ENCODE measurements at regions not wholly inside any gene's neighbourhood (a gene's known extent, or its start where the extent isn't known, plus 50 kb on each side); places are given as distances from the start of the nearest gene placed in this dataset.
A peak's percentile ranks its signal among the peaks of the same experiment; 100 is the strongest.

GRCh38 chr13:57311009-57311586, 144.1 kb downstream of the PRR20E start:
- no peak for TF ChIP-seq CTCF (conservative IDR thresholded peaks at IDR 0.05; ENCODE audit: low read depth, low read length)
- no peak overlapping the region for H3K4me3 ChIP-seq (ENCODE audit: low read length)
- DNase-seq (ENCODE audit: low read depth) = no peak

GRCh38 chr13:57314897-57315520, 148.0 kb downstream of the PRR20E start:
- H3K4me3 ChIP-seq (ENCODE audit: low read length) = no peak overlapping the region
- TF ChIP-seq CTCF (conservative IDR thresholded peaks at IDR 0.05; ENCODE audit: low read depth, low read length) = no peak
- peak; percentile 92 for DNase-seq (ENCODE audit: low read depth)

GRCh38 chr13:57326532-57326931, 159.5 kb downstream of the PRR20E start:
- no peak for TF ChIP-seq CTCF (conservative IDR thresholded peaks at IDR 0.05; ENCODE audit: low read depth, low read length)
- no peak for DNase-seq (ENCODE audit: low read depth)
- no peak overlapping the region for H3K4me3 ChIP-seq (ENCODE audit: low read length)

GRCh38 chr13:57340878-57341277, 173.9 kb downstream of the PRR20E start:
- no peak overlapping the region for H3K4me3 ChIP-seq (ENCODE audit: low read length)
- no peak for TF ChIP-seq CTCF (conservative IDR thresholded peaks at IDR 0.05; ENCODE audit: low read depth, low read length)
- no peak for DNase-seq (ENCODE audit: low read depth)

- H3K4me3 ChIP-seq (ENCODE audit: low read length) = no peak overlapping the region
- no peak for DNase-seq (ENCODE audit: low read depth)
- no peak for TF ChIP-seq CTCF (conservative IDR thresholded peaks at IDR 0.05; ENCODE audit: low read depth, low read length)
These were observed 178.5 kb downstream of the PRR20E start for GRCh38 chr13:57345526-57345925.

- no peak for TF ChIP-seq CTCF (conservative IDR thresholded peaks at IDR 0.05; ENCODE audit: low read depth, low read length)
- DNase-seq (ENCODE audit: low read depth) = no peak
- H3K4me3 ChIP-seq (ENCODE audit: low read length) = no peak overlapping the region
These were observed 179.8 kb downstream of the PRR20E start for GRCh38 chr13:57346786-57347185.

- no peak for TF ChIP-seq CTCF (conservative IDR thresholded peaks at IDR 0.05; ENCODE audit: low read depth, low read length)
- DNase-seq (ENCODE audit: low read depth) = no peak
- H3K4me3 ChIP-seq (ENCODE audit: low read length) = no peak overlapping the region
These were observed 185.1 kb downstream of the PRR20E start for GRCh38 chr13:57352114-57352513.
